HG03066 (cell line): ENCODE measurements at regions not wholly inside any gene's neighbourhood (a gene's known extent, or its start where the extent isn't known, plus 50 kb on each side); places are given as distances from the start of the nearest gene placed in this dataset.

Source experiments
- ATAC-seq: cut with Tn5 transposase; IDR thresholded peaks from one replicate; pipeline ENCODE4 v1.9.1; 2021; ENCODE audit warnings: low read depth; ENCODE audit not compliant: unreplicated experiment

DNA sequence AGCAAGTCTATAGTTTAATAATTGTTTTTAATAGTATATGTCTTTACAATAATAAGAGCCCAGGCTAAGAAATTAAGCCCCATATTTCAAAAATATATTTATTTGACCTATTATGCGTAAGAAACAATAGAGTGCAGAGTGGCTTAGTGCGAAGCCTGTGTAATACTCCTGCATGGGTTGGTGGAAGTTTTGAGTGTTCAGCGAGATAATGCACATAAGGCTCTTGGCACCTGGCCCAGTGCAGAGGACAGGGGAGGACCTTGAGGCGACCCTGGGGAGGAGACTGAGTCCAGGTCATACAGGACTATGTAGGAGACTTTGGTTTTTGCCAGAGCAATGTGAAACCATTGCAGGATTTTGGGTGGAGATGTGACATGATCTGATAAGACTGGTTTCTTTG lies 132.4 kb upstream of the ST6GAL2 start:
- no peak for ATAC-seq

DNA sequence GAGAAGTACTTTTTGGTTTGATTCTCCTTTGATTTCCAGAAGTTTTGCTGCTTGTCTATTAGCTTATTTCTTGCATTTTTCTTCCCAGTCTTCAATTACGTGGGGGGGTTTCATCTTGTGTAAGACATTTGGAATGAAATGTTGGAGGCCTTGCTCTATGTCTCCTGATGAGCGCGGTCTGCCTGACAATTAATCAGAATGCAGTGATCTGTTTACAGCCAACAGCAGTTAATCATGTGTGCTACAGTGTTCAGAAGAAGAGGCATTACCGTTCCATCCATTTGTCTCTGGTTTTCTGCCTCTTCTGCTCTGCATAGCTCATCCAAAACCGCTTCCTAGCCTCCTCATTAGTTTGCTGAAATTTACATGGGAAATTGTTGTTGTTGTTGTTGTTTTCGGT lies 134.4 kb upstream of the ST6GAL2 start:
- no peak for ATAC-seq

DNA sequence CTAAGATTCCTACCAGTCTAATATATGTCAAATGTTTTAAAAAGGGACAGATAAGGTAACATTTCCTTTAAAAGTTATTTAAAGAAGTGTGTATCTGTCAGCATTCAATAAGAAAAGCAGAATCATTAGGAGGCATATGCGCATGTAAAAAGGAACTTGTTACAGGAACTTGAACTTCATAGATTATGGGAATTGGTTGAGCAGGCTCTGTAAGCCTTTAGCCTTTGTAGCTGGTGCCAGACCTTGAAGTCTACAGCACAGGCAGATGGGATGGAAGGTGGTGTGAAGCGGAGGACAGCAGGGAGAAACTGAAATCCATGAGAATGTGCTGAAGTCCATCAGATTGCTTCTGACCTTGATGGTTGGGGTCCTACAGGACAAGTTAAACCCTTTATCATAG lies 138.3 kb upstream of the ST6GAL2 start:
- no peak for ATAC-seq

- no peak for ATAC-seq
Measured at GRCh38 chr2:107025291-107025857, 139.4 kb upstream of the ST6GAL2 start.

GRCh38 chr2:107025869-107026380 lies 140.0 kb upstream of the ST6GAL2 start:
- ATAC-seq: no peak

DNA sequence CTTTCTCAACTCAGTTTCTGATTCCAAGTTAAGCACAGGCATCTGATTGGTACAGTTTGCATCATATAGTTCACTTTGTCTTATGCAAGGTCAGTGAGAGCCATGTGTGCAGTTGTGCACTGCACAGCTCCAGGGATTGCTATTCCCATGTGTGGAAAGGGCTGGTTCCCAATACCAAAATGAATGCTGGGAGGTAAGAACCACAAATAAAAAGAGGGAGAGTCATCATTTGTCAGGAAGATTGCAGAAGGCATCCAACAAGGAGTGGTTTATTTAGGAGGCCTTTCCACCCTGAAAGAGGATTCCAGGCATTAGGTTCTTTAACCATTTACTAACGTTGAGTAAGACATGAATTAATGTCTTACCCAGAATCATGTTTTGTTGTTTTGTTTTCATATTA lies 141.2 kb upstream of the ST6GAL2 start:
- ATAC-seq: no peak

- no peak for ATAC-seq
Measured at GRCh38 chr2:107027810-107028209, 141.8 kb upstream of the ST6GAL2 start.

GRCh38 chr2:107028661-107029060 lies 142.7 kb upstream of the ST6GAL2 start:
- ATAC-seq: no peak

- ATAC-seq: no peak
Measured at GRCh38 chr2:107036293-107036692, 150.3 kb upstream of the ST6GAL2 start.

DNA sequence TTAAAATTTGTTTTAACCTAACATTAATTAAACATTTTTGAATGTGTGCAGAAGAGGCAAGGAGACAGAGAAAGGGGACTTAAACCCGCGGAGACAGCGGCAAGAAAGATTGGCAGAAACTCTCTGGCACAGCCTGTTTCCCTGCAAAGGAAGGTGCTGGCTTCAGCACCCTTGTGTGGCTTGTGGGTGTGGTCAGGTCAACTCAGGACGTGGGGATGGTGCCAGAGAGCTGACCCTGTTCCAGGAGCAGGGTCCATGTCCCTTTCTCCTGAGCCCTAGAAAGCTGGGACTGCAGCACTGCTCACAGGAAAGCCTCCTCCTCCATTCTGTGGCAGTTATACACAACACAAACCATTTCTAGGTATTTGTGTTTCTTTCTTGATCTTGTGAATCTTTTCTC lies 176.2 kb upstream of the ST6GAL2 start:
- ATAC-seq: no peak

DNA sequence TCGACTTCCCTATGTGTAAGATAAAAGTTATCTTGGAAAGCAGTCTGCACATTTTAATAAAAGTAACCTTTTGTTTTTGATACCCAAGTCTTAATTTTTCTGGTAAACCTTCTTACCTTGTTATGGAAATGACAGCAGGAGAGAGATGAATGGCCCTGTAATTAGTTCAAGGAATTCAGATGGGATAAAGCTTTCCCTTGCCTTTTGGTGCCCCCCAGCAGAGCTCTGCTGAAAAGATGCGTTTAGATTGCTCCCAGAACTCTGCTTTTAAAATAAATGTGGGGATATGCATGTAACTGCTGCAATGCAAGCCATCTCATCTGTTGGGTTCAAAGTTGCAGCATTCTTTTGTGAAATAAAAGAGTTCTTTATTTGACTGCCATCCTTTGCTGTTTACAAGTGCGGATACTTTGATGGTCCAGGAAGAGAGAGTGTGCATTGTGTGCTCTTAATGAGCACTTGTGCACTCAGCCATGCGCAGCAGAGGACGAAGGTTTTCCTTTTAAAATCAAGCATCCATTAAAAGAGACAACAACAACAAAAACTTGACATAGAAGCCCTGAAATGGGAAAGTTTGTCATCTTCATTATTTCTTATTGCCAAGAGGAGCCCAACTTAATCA lies 176.7 kb upstream of the ST6GAL2 start:
- ATAC-seq: no peak

GRCh38 chr2:107063228-107063627 lies 177.3 kb upstream of the ST6GAL2 start:
- no peak for ATAC-seq

DNA sequence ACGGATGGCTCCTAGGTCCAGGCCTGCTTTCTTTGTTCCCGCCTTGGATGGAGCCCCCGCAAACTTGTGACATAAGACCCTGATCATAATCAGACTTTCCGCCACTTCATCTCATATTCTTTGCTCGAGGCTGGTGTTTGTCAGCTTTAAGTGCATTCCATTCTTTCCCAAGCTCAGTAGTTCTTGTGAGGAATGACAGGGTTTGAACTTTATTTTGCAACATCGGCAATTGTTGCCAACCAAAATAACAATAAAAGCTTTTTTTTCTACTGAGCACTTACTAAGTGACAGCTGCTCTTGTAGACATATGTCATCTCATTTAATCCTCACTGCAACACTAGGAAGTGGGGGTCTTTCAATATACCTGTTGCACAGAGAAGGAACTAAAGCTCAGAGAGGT lies 178.8 kb upstream of the ST6GAL2 start:
- ATAC-seq: no peak

GRCh38 chr2:107068069-107068916 lies 182.3 kb upstream of the ST6GAL2 start:
- ATAC-seq: no peak

- ATAC-seq: no peak
Measured at GRCh38 chr2:107069890-107070289, 183.9 kb upstream of the ST6GAL2 start.

DNA sequence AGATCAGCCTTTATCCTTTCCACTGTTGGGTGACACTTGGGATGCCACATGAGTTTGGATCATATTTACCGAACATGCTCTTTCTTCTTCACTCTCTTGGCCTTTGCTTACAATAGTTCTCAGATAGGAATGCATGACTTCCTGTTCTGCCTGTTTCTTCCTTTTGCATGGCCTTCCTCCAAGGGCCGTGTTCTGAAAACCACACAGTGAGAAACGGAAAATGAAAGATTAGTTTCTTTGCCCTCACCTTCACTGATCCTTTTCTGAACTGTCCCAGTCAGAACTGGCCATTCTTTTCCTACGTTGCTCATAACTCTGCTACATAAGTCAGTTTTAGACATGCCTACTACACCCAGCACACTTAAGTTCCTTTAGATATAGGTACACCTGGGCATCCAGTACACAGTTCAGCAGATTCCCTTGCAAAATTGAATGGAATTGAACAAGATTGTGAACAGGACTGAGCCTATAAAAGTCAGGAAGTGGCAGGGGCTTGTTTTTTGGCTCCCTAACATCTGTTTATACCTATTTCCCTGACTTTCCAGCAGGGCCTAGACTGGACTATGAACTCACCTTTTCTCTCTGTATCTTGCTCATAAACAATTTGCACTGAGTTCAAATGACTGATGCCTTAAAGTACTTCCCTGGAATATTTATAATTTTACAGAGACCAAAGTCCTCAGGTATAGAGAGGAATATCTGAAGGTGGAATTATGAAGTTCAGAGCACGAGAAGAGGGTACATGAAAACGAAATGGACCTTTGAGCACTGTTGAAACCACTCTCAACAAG lies 186.4 kb upstream of the ST6GAL2 start:
- no peak for ATAC-seq

GRCh38 chr2:107078584-107078983 lies 192.6 kb upstream of the ST6GAL2 start:
- no peak for ATAC-seq

DNA sequence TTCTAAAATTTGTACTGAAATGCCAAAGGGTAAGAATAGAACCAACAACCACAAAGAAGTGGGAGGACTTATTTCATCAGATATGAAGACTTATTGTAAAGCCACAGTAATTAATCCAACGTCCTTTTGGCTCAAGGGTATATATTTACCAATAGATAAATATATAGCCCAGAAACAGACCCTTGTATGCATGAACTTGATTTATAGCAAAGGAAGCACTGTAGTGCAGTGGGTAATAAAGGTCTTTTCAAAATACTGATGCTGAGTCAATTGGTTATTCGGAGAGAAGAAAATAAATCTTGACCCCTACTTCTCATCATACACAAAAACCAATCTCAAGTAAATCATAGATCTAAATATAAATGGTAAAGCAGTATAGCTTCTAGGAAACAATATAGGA lies 200.5 kb upstream of the ST6GAL2 start:
- ATAC-seq: no peak

- ATAC-seq: no peak
Measured at GRCh38 chr2:107088156-107088555, 202.2 kb upstream of the ST6GAL2 start.

- ATAC-seq: no peak
Measured at GRCh38 chr2:107091163-107091864, 205.3 kb upstream of the ST6GAL2 start.
